NCI-H2081 (cell line): ENCODE measurements at regions not wholly inside any gene's neighbourhood (a gene's known extent, or its start where the extent isn't known, plus 50 kb on each side); places are given as distances from the start of the nearest gene placed in this dataset.
"Not testable (repeated sequence)": the region's sequence is repeated elsewhere in the genome, so short reads cannot be mapped to it uniquely, and the experiment has no call there.

Experiments
- DNase-seq, 2 experiments: peaks; one replicate each; lab custom pipeline; 2025; lab: John Stamatoyannopoulos, UW

DNA sequence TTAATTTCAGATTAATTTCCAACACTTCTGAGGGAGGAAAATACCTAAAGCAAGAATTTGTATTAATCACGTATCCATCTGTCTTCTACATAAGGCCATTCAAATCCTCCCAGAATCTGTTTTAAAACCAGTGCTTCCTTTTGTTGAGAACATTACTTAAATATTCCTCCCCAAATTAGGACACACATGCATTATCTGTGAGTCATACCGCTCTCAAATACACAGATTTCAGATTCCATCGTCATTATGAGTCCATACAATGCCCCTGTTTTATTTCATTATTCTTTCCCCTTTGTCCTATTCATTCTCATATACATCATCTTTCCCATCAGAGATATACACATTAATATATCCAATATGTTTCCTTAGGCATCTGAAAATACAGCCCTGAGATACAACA is 57.3 kb upstream of the PRSS12 start:
- no peak for DNase-seq

GRCh38 chr4:118417325-118417724 is 64.5 kb upstream of the PRSS12 start:
- no peak for DNase-seq

- not testable (repeated sequence) for DNase-seq
Measured at GRCh38 chr4:118417800-118418199, 65.0 kb upstream of the PRSS12 start.

DNA sequence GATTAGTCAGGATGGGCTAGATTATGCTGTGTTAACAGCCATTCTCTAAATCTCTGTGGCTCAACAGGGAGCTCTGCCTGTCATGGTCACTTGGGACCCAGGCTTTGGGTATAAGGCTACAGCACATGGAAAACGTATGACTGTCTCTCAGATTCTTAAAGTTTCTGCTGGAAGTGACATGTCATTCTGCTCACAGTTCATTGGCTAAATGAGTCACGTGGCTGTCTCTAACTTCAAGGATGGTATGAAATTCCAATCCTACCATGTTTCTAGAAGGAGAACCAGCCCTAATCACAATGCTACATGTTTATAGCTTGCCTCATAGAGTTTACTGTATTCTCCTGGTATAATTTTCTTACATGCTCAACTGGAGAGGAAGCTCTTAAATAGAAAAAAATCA is 65.6 kb upstream of the PRSS12 start:
- not testable (repeated sequence) for DNase-seq

DNA sequence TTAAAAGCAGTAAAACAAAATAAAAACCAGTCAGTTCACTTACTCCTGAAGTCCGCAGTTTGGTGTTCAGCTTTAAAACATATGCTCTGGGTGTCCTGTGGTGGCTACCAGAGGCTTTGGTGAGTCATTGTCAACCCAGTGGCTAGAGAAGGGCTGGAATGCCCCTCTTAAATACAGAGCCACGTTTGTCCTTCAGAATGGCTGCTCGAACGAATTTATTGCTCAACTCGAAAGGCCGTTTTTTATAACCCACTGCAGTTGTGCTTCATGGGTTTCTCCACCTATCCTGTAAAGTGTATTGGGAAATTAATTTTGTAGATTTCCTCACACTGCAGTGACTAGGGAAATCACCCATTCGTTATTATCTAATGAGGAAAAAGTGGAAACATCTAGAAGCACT is 66.8 kb upstream of the PRSS12 start:
- DNase-seq, result not testable (repeated sequence)

DNA sequence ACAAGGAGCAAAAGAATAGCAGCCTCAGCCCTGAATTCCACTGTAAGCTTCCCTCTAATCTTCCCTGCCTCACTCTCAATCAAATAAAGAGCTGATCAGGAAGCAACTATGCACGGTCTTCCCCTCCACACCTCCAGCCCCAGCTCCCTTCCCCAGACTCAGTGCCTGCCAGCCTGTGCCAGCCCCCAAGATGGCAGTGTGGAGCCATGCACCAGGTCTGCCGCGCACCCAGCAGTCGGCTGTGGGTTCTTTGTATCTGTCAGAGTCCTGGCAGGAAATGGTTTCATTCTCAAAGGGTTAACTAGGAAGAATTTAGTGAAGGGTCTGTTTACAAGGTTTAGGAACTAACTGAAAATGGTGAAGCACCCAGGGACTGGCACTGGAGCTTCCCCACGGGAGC is 71.3 kb upstream of the PRSS12 start:
- DNase-seq, result peak; percentile 28 to 38

- not testable (repeated sequence) for DNase-seq
Measured at GRCh38 chr4:118428881-118429280, 76.1 kb upstream of the PRSS12 start.

- not testable (repeated sequence) for DNase-seq
Measured at GRCh38 chr4:118432359-118432758, 79.6 kb upstream of the PRSS12 start.

DNA sequence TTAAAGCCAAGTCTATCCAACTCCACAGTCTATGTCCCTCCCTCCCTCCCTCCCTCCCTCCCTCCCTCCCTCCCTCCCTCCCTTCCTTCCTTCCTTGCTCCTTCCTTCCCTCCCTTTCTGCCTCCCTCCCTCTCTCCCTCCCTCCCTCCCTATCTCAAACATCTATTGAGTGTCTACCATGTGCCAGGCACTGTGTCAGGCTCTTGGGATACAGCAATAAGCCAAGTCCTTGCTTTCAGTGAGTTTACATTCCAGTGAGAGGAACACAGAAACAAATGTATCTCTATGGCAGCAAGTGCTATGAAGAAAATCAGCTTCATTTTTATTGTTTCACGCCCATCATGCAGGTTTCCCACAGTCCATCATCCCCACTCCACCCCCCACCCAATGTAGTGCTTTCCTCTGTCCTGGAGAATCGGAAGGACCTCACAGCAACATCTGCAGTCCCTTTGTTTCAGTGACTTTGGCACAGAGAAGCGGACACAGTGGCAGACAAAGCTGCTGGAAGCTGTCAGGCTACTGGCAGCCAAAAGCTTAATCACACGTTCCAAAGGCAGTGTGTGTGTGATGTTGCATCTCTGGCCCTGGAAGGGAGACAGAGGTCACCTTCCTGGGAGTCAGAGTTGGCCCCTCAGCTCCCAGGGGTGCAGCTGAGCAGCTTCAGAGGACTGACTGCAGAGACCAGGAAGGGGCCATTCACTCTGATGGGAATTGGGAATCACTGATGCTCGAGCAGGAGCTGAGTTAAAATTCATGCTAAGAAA is 81.0 kb upstream of the PRSS12 start:
- not testable (repeated sequence) for DNase-seq

DNA sequence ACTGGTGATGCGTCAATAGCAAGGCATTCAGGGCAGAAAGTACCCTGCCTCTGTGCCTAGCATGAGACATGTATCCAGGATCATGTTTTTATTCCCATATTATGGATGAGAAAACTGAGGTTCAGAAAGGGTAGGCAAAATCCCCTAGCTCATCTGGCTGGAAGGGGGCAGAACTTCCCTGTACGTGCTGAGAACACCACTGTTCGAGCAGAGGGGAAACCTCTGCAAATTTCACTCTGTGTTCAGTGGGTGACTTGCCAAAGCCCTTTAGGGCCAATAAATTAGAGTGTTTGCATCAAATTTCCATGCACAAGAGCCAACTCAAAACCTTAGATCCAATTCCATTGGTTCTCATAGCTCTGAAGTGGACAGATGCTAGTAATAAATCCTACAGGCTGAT is 82.6 kb upstream of the PRSS12 start:
- not testable (repeated sequence) for DNase-seq

- not testable (repeated sequence) for DNase-seq
Measured at GRCh38 chr4:118442115-118442837, 89.5 kb upstream of the PRSS12 start.

DNA sequence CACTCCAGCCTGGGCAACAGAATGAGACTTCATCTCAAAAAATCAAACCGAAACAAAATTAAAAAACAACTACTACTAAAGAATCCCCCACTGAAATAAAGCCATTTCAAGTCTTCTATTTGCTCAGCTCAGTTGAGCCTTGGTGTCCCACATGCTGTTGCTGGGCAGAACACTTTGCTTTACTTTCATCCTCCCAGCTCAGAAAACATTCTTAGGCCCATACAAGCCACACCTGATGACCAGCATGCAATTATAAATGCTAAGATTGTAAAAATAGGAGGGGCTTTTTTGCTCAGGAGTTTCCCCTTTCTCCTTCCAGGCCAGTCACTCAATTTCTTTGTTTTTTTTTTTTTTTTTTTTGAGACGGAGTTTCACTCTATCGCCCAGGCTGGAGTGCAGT is 94.6 kb upstream of the PRSS12 start:
- not testable (repeated sequence) for DNase-seq

DNA sequence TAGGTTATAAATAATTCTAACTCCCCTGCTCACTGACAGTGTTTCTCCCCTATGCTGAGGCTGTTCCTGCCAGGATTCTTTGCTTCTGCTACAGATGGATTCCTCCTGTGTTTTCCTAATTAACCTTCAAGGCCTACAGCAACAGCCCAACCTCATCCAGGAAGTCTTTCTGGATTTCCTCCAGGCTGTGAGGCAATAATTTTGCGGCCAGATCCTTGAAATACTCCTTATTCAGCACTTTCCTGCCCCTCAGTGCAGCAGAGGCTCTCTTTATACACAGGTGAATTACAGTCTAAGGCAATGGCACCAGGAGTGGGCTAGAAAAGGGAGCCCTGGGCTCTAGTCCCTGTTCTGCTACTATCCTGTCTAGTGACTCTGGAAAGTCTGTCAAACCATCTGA is 102.1 kb upstream of the PRSS12 start:
- not testable (repeated sequence) for DNase-seq

- DNase-seq, result not testable (repeated sequence)
Measured at GRCh38 chr4:118461435-118461834, 108.6 kb upstream of the PRSS12 start.

DNA sequence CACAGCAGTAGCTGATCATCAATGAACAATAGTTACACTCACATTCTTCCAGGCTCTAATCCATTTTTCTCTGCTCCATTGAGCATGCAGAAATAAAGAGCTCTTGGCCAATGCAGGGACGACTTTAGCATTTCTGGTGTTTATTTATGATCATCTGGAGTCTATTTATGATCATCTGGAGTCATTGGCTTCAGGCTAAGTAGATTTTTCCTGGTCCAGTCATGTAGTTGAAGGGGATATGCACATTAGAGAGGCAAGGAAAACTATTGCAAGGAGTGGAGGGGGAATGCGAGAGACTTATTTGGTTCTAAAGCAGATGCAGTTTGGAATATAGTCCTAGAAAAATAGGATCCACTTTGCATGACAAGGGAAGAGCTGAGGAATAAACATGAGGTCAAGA is 113.0 kb upstream of the PRSS12 start:
- not testable (repeated sequence) for DNase-seq

GRCh38 chr4:118474001-118474626 is 121.3 kb upstream of the PRSS12 start:
- DNase-seq, result not testable (repeated sequence)

- not testable (repeated sequence) for DNase-seq
Measured at GRCh38 chr4:118474771-118475170, 122.0 kb upstream of the PRSS12 start.

DNA sequence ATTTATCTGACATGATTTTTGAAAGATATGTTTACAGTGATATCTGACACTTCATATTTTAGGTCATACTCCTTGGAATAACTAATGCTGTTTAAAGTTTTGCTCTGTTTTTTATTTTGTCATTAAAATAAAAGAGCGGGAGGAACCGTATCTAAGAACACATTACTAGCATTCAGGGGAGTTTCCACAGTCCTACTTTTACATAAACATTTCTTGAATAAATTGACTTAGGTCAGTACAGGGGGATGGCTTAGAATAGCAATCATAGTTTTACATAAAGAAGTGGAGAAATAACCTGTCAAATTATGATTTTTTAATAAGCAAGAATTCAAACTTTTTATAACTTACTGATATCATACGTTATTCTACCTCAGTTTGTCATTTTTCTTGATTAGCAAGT is 123.1 kb upstream of the PRSS12 start:
- not testable (repeated sequence) for DNase-seq

DNA sequence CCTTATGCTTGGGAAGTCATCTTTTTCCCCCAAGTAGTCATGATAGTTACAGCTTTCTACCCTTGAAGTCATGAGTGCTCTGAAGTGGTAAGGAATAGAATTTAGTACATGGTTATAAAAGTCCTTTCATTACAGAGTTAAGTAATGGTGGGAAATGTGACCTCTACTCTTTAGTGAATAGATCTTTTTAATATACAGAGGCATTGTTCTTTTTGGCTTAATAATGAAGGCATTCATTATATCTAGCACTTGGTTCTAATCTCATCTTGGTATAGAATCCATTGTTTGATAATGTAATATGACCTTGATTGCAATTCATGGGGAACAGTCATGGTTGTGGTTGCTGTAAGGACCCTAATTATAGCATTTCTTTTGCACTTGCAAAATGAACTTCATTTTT is 125.0 kb upstream of the PRSS12 start:
- DNase-seq, result not testable (repeated sequence)

GRCh38 chr4:118485801-118486314 is 133.1 kb upstream of the PRSS12 start:
- DNase-seq, result not testable (repeated sequence)

DNA sequence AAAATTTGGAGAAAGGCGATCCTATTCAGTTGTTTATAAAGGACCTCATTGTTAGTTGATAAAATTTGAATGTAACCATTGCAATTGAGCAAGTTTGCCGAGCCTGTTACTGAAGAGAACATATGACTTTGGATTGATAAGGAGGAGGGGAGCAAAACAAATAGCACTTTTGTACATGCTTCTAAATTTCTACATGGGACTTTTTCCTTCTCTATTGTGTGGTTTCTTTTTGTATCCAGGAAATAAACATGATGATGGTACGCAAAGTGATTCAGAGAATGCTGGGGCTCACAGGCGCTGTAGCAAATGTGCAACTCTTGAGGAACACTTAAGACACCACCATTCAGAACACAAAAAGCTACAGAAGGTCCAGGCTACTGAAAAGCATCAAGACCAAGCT is 140.2 kb upstream of the PRSS12 start:
- not testable (repeated sequence) for DNase-seq

- DNase-seq, result not testable (repeated sequence)
Measured at GRCh38 chr4:118494437-118494836, 141.6 kb upstream of the PRSS12 start.

- not testable (repeated sequence) for DNase-seq
Measured at GRCh38 chr4:118502967-118503366, 150.2 kb upstream of the PRSS12 start.
